Gastroesophageal sphincter (tissue), 4 donors: ENCODE measurements at regions not wholly inside any gene's neighbourhood (a gene's known extent, or its start where the extent isn't known, plus 50 kb on each side); places are given as distances from the start of the nearest gene placed in this dataset.

ENCODE experiments used
- ATAC-seq: fragments of 150-250 bp; one replicate; pipeline ENCODE4 v1.9.1; 2016; ENCODE audit warnings: mild to moderate bottlenecking, moderate library complexity
- H3K27ac ChIP-seq, 4 donors: fragments of 200-600 bp; sonication (generic) in 3 of 4; 1 replicate in 3 of 4; 2 replicates in 1 of 4; pipeline ENCODE4 v1.5.1; 2016 to 2019
- H3K27me3 ChIP-seq: fragments of 200-600 bp; sonication (generic); one replicate; pipeline ENCODE4 v1.5.1; 2019
- H3K36me3 ChIP-seq, 2 donors: fragments of 200-600 bp; sonication (generic); one replicate each; pipeline ENCODE4 v1.5.1; 2019; ENCODE audit warnings: control low read depth in 1 of 2
- H3K4me1 ChIP-seq, 3 donors: fragments of 200-600 bp; sonication (generic); 1 replicate in 2 of 3; 2 replicates in 1 of 3; pipeline ENCODE4 v1.5.1; 2016 to 2019; ENCODE audit warnings: control low read depth in 2 of 3
- H3K4me3 ChIP-seq, 2 donors: fragments of 200-600 bp; sonication (generic); one replicate each; pipeline ENCODE4 v1.5.1; 2019; ENCODE audit warnings: mild to moderate bottlenecking in 1 of 2, moderate library complexity in 1 of 2
- H3K9me3 ChIP-seq, 3 donors: fragments of 200-600 bp; sonication (generic); one replicate each; pipeline ENCODE4 v1.5.1; 2017 to 2019; ENCODE audit warnings: control low read depth in 2 of 3
- EP300 ChIP-seq: sonication (generic); formaldehyde crosslinking; IDR thresholded peaks from one replicate; pipeline ENCODE4 v1.6.1; 2017; ENCODE audit warnings: antibody characterized with exemption, mild to moderate bottlenecking
- POLR2A ChIP-seq, 2 donors: fragments of 450-650 bp; IDR thresholded peaks; one replicate each; pipeline ENCODE4 v1.6.1; 2017; ENCODE audit warnings: antibody characterized with exemption in 2 of 2, mild to moderate bottlenecking in 2 of 2, moderate library complexity in 1 of 2
- POLR2AphosphoS5 ChIP-seq: sonication (generic); formaldehyde crosslinking; IDR thresholded peaks from one replicate; pipeline ENCODE4 v1.6.1; 2017; ENCODE audit warnings: antibody characterized with exemption
- WGBS, 2 donors: methylation state at CpG; one replicate each; pipeline ENCODE4 v1.1.5; 2018; ENCODE audit warnings: low coverage in 1 of 2; 5-methylcytosine and 5-hydroxymethylcytosine counted together
- TF ChIP-seq, protein P1 (sequence below), 4 experiments: fragments of 200-600 bp in 2 of 4; fragments of 450-650 bp in 2 of 4; sonication (generic) in 1 of 4; IDR thresholded peaks; one replicate each; pipeline ENCODE4 v1.5.1; 2017 to 2019; ENCODE audit warnings: antibody characterized with exemption in 4 of 4, mild to moderate bottlenecking in 2 of 4, moderate library complexity in 2 of 4

DNA sequence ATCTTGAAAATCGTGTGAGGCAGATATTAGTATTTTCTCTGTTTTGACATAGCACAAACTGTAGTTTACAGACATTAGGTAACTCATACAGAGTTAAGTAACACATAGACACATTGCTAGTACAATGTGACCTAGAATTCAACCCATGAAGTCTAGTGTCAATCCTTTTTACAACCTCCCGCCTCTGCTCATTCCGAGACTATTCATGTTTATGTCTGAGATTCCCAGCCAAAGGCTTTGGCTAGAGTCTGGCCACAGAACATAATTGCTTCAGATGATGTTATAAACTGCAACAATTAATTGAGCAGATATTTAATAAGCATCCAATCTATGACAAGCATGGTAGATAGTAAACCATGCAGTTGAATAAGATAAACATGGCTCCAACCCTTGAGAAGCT, 841.0 kb downstream of the STIM2 start:
- Histone ChIP-seq H3K4me1 (no peaks in the 10 kb centered on the region), H3K27ac (no peak overlapping the region), H3K9me3 (no peaks in the 10 kb centered on the region), H3K36me3 (no peaks in the 10 kb centered on the region), H3K27me3 (no peaks in the 10 kb centered on the region), H3K4me3 (no peak overlapping the region)
- ATAC-seq = no peak
- 18 to 25% methylated on average over 3 of the region's 3 CpGs for WGBS, 2 donors
- TF ChIP-seq POLR2A (IDR thresholded peaks at IDR 0.05) = no peak
- TF ChIP-seq POLR2AphosphoS5 = no peak
- TF ChIP-seq, protein P1, sequence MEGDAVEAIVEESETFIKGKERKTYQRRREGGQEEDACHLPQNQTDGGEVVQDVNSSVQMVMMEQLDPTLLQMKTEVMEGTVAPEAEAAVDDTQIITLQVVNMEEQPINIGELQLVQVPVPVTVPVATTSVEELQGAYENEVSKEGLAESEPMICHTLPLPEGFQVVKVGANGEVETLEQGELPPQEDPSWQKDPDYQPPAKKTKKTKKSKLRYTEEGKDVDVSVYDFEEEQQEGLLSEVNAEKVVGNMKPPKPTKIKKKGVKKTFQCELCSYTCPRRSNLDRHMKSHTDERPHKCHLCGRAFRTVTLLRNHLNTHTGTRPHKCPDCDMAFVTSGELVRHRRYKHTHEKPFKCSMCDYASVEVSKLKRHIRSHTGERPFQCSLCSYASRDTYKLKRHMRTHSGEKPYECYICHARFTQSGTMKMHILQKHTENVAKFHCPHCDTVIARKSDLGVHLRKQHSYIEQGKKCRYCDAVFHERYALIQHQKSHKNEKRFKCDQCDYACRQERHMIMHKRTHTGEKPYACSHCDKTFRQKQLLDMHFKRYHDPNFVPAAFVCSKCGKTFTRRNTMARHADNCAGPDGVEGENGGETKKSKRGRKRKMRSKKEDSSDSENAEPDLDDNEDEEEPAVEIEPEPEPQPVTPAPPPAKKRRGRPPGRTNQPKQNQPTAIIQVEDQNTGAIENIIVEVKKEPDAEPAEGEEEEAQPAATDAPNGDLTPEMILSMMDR (IDR thresholded peaks at IDR 0.05) = no peak
- TF ChIP-seq EP300 = no peak

GRCh38 chr4:27702730-27703431, 842.2 kb downstream of the STIM2 start:
- H3K27me3 ChIP-seq = no peaks in the 10 kb centered on the region
- no peak overlapping the region for H3K27ac ChIP-seq
- H3K4me3 ChIP-seq = no peak overlapping the region
- H3K4me1 ChIP-seq = no peaks in the 10 kb centered on the region
- ATAC-seq = no peak
- no peaks in the 10 kb centered on the region for H3K9me3 ChIP-seq
- H3K36me3 ChIP-seq = no peaks in the 10 kb centered on the region
- TF ChIP-seq POLR2A (IDR thresholded peaks at IDR 0.05) = no peak
- no peak for TF ChIP-seq EP300
- TF ChIP-seq, protein P1 (IDR thresholded peaks at IDR 0.05) = no peak
- TF ChIP-seq POLR2AphosphoS5 = no peak
- 42 to 66% methylated on average over 3 to 5 of the region's 5 CpGs for WGBS, 2 donors

DNA sequence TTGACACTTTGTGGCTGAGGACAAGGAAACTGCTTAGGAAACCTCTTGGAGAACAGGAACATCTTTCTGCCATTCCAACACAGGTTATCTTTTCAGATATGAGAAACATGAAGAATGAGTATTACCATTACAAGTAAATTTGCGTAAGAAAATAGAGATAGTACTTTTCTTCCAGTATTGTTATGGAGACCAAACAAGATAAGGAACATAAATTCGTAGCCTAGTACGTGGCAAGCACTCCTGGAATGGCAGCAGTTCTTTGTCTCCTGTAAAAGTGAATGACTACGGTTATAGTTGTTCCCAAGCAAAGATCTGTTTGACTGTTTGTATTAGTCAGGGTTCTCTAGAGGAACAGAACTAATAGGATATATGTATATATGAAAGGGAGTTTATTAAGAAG, 843.1 kb downstream of the STIM2 start:
- Histone ChIP-seq H3K4me3 (no peak overlapping the region), H3K36me3 (no peaks in the 10 kb centered on the region), H3K9me3 (no peaks in the 10 kb centered on the region), H3K27ac (no peak overlapping the region), H3K4me1 (no peaks in the 10 kb centered on the region), H3K27me3 (no peaks in the 10 kb centered on the region)
- no peak for ATAC-seq
- TF ChIP-seq POLR2A (IDR thresholded peaks at IDR 0.05) (no peak), EP300 (no peak), POLR2AphosphoS5 (no peak)
- TF ChIP-seq, protein P1 (IDR thresholded peaks at IDR 0.05) = no peak
- WGBS, 2 donors = 76 to 100% methylated on average over 3 to 4 of the region's 4 CpGs

DNA sequence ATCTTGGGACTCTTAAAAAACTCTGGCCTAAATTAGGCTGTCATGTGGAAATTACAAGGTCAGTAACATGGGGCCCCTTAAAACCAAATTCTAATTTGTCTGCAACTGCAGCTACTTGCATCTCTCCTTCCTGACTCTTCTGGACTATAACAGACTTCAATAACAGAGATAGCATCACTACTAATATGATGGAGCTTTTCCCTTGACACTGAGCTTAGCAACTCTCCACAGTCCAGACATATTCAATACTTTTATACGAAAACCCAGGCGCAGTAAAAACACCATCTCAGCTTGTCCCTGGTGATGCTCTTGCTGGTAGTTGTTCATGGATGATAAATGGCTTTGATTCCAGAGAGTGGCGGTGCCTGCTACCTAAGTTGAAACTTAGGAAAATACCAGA, 850.4 kb downstream of the STIM2 start:
- H3K27me3 ChIP-seq = no peaks in the 10 kb centered on the region
- WGBS, 2 donors = 88 to 95% methylated on average over 3 of the region's 3 CpGs
- no peak for TF ChIP-seq POLR2AphosphoS5
- no peaks in the 10 kb centered on the region for H3K4me1 ChIP-seq
- no peaks in the 10 kb centered on the region for H3K36me3 ChIP-seq
- no peak overlapping the region for H3K27ac ChIP-seq
- no peak for ATAC-seq
- H3K9me3 ChIP-seq = no peaks in the 10 kb centered on the region
- no peak overlapping the region for H3K4me3 ChIP-seq

GRCh38 chr4:27714073-27714472, 853.4 kb downstream of the STIM2 start:
- no peak overlapping the region for H3K4me3 ChIP-seq
- H3K4me1 ChIP-seq = no peaks in the 10 kb centered on the region
- H3K27me3 ChIP-seq = no peaks in the 10 kb centered on the region
- H3K27ac ChIP-seq = no peak overlapping the region
- no peaks in the 10 kb centered on the region for H3K36me3 ChIP-seq
- H3K9me3 ChIP-seq = no peaks in the 10 kb centered on the region
- WGBS, 2 donors = 50 to 75% methylated on average over 1 of the region's 1 CpG
- no peak for ATAC-seq
- TF ChIP-seq EP300 (no peak), POLR2AphosphoS5 (no peak), POLR2A (IDR thresholded peaks at IDR 0.05) (no peak)
- TF ChIP-seq, protein P1 (IDR thresholded peaks at IDR 0.05) = no peak
